Medulla oblongata (tissue), 1 donor: ENCODE measurements at regions not wholly inside any gene's neighbourhood (a gene's known extent, or its start where the extent isn't known, plus 50 kb on each side); places are given as distances from the start of the nearest gene placed in this dataset.
"Not testable (repeated sequence)": the region's sequence is repeated elsewhere in the genome, so short reads cannot be mapped to it uniquely, and the experiment has no call there.

Source experiments
- DNase-seq: peaks from one replicate; pipeline ENCODE4 v3.0.0-alpha.2; 2015; ENCODE audit errors: extremely low spot score

DNA sequence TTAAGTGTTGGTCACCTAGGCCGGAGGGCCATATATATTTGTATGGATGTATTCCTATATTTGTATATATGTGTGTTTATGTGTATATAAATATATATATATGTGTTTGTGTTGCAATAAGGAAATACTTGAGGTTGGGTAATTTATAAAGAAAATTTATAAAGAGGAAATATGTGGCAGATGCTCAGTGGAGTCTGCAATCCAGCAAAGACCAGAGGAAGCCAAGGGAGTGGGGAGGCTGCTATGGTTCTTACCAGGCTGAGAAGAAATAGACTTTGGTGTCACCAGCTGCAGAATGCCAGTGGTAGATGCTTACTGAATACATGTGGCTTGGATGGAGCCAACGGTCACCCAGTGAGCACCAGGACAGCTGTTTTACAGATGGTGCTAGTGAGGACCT, 97.4 kb upstream of the ELOVL5 start:
- no peak for DNase-seq

DNA sequence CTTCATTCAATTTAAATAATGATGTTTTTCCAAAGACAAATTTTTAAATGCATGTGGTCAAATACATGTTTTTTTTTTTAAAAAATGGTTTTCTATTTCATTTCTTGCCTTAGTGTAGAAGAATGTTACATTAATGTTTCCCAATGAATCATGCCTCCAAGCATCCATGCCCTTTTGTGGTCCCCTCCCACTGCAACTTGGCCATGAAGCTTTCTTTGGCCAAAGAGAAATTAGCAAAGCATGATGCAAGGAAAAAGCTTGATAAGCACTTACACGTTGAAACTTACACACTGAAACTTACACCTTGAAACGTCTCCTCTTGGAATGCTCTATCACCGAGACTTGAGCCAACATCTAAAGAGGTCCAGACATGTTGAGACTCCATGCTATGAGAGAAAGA, 93.0 kb upstream of the ELOVL5 start:
- DNase-seq: no peak

DNA sequence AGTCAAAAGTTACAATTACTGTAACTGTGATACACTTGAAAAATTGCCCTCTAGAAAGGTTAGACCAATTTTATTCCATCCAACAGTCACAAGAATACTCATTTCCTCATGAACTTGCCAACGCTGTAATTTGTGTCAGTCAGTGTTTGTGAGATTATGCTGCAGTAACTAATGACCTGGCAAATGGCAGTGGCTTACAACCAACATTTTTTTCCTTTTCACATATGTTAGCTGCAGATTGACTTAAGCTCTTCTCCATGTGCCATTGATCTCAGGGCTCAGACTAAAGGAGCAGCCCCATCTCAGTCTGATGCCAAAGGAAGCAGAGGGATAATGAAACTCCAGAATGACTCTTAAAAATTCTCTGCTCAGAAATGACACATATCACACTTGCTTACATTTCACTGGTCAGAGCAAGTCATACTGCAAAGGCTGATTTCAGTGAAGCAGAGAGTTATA, 92.3 kb upstream of the ELOVL5 start:
- DNase-seq: peak; percentile 18

DNA sequence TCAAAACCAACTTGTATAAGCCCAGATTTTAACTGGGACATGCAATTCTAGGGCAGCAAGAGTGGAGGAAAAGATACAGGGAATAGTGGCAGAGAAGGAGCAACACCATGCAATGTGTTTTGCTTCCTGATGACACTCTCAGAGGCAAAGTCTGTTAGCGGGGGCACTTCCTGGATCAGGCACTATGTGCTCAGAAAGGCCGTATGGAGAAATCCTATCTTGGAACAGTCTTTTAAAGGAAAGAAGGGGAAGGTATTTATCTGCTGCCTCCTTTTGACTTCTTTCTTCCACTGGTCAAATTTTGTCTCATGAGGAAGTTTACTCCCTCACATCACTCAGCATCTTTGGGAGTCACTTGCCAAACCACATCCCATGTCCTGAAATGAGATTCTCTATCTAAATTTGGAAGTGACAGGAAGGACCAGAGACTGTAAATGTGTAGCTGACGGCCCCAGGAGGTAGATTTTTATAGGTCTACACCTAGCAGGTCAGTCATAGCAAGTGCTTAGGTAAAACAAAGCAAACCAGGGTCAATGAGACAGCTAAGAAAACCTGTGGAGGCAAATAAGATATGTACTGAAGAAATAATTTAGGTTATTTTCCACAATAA, 91.7 kb upstream of the ELOVL5 start:
- peak; percentile 28 for DNase-seq

DNA sequence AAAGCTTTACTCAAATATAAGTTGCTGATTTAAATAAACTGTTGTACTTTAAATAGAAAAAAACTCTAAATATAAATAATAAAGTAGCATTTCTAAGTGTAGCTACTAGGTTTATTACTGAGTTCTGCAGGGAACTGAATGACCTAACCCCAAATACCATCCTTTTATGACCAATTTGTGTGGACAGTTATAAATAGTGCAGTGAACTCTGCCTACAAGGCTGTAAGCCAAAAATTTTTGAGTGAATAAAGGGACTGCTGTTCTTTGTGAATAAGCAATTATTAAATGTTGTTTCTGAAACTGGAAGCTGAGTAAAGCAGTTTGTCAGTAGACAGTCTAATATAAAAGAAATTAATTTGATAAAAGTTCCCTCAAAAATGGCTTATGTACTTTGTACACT, 90.8 kb upstream of the ELOVL5 start:
- peak; percentile 79 for DNase-seq

DNA sequence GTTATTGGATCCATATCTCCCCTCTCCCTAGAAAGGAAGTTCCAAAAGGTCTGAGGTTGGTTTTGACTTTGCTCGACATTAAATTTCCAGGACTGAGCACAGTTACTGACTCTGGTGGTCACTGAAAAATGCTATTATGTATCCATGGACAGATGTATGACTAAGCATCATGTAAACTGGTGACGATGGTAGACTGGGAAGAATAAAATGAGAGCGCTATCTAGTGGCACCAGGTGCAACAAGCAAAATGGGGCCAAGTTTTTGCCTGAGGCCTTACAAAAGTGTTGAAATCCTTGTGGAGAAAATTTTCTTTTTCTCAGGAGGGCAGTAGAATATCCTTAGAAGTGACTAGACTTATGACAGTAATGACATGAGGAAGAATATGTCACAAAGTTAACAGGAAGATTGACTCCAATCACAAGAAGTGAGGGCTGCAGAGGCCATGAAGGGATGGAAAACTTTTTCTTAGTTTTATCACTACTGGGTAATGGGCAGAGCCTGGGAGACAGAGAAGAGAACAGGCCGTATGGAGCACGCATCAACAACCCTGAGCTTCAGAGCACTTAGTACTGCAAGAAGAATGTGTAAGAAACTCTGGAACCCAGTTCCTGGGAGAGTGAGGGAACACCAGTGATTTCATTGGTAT, 88.9 kb upstream of the ELOVL5 start:
- peak; percentile 80 for DNase-seq

DNA sequence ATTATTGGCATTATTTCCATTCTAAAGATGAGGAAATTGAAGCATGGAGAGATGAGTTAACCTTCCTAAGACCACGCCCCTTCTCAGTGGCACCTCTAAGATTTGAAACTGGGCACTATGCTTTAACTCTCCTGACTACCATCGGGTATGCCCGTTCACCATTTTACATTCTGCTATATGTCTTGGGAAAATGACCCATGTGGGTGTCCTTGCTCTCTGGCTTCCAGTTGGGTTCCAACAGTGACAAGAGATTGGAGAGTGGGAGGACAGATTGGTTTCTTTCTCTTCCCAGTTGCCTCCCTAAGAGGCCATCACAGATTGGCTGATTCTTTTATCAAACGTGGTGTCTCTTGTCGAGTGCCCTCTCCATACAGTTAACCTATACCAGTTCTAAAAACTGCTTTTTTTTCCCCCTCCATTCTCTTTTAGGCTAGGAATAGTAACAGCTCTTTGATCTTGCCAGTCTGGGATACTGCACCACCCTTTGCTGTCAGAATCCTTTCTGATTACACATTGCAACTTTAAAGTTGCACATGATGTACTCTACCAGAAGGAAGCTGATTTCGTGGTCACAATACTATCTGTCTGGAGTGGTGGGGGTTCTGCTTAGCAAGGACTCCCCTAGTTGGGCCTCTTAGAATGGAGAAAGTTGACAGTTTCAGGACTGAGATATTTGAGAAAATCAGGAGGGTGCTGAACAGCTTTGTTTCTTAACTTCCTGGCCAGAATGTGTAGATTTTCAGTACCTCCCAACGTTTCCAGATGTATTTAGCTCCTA, 88.0 kb upstream of the ELOVL5 start:
- DNase-seq: no peak

DNA sequence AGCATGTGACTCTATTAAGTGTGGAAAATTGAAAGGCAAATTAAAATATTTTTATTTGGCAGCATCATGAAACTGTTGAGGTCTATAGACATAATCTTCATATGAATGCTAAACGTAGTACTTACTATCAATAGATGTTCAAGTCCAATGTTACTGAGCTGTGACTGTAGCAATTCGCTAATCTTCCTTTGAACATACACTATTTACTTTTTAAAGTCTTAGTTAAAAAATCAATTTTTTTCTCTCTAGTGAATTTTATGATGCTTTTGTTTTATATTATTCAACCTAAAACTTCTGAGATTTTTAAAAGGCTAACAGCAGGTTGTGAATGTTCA, 85.2 kb upstream of the ELOVL5 start:
- no peak for DNase-seq

DNA sequence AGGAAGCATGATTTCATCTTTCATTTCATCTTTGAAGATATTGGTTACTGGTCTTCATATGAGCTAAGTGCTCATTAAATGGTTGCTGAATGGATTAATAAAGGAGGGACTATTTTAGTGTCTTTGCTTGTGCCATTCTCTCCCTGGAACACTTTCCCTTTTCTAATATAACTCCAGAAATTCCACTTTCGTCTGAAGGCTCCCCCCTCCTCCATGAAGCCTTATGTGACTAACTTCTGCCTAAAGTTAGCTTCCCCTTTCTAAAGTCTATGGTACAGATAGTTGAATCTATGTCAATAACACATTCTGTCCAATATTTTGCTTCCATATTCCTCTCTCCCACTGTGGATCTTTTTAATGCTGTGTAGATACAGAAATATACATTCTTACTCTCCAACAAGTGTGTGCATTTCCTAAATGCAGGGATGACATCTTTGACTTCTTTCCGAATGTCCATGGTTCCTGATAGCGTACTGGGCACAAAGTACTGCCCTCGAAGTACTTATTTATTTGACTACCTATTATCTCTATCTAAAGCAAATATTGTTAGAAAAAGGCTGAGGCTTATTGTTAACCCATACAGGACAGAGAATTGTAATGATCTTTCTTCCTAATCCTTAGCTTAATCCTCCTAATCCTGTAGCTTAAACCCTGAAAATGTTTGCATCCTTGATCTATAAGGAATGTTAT, 84.7 kb upstream of the ELOVL5 start:
- no peak for DNase-seq

DNA sequence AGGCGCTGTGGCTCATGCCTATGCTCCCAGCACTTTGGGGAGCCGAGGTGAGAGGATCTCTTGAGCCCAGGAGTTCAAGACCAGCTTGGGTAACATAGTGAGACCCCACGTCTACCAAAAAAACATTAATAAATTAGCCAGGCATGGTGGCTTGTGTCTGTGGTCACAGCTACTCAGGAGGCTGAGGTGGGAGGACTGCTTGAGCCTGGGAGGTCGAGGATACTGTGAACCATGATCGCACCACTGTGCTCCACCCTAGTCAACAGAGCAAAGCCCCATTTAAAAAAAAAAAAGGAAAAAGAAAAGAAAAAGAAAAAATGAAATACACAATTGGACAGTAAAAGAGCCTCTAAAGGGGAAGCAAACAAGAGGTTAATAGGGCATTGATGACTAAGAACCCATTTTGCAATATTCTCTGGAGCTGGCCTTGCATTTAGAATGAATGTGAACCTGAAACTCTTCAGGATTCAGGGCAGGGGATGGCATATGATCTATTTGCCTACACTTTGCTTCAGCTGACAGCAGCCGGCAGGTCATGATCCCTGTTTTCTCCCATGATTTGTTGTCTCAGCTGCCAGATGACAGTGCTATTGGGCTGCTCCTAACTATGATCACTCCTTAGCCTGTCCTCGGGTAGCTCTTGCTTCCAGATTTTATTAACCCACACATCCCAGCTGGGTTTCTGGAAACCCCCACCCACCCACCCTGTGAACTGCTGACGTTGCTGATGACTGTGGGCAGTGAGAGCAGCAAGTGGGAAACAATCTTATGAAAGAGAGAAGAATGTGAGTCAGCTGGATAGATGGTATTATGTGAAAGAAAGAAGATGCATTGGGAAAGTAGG, 83.8 kb upstream of the ELOVL5 start:
- no peak for DNase-seq

DNA sequence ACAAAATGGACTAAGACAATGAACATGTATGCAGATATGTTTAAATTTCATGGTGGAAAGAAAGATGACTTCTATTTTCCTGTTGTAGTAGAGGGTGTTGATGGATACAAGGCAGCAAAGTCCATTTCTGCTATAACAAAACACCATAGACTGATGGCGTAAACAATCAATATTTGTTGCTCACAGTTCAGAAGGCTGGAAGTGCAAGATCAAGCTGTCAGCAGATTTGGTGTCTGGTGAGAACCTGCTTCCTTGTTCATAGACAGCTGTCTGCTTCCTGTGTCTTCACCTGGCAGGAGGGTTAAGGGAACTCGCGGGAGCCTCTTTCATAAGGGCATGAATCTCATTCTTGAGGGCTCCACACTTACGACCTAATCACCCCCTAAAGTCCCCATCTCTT, 83.0 kb upstream of the ELOVL5 start:
- no peak for DNase-seq

DNA sequence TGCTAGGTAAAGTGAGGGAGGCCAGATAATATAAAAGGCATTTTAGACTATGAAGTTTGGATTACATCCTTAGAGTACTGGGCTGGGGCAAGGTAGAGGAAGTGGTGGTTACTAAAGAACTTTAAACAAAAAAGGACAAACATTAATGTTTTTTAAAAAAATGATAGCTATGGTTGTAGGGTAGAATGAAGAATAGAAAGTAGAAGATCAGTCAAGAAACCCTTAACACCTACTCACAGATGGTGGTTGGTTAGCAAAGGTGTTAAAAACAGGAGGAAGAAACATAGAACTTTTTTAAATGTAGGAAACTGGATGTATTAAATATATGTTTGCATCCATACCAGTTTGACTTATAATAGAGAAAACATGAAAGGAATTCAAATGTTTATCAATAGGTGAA, 80.7 kb upstream of the ELOVL5 start:
- no peak for DNase-seq

DNA sequence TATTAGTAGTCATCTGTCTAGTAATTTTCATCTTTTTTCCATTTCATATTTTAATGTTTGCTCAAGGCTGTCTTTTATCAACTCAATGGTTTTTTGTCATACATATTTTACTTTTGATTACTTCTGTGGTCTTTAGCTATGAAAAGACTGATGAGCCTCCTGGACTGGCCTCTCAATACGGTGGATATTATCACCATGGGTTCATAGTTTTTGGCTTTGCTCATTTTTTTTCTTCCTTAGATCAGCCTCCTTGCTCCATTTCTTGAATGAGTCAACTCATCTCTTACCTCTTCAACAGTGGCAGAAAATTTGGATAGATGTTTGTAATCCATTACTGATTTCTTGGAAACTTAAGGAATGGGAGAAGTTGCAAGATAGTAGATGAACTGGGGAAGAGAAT, 80.1 kb upstream of the ELOVL5 start:
- DNase-seq: no peak

DNA sequence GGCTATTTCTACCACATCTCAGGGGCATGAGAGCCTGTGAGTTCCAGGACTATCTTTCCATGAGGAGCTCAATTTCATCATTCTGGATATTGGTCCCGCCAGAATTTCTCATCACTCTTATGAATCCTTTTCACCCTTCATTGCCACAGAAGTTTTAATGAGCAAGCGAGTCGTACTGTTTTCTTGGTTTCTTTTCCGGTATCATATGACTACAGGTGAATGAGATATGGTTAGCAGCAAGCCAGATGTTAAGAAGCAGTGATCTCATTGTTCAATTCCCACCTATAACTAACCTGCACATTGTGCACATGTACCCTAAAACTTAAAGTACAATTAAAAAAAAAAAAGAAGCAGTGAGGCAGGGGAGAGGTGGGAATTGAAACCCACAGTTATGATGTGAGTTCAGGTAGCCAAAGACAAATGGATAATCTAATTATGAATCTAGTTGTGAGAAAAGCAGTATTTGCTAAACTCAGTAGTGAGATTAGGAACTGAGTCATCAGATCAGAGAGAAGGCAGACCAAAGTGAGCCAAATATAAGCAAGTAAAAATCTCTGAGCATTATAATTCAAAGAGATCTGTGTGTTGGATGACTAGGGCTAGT, 78.0 kb upstream of the ELOVL5 start:
- DNase-seq: no peak

DNA sequence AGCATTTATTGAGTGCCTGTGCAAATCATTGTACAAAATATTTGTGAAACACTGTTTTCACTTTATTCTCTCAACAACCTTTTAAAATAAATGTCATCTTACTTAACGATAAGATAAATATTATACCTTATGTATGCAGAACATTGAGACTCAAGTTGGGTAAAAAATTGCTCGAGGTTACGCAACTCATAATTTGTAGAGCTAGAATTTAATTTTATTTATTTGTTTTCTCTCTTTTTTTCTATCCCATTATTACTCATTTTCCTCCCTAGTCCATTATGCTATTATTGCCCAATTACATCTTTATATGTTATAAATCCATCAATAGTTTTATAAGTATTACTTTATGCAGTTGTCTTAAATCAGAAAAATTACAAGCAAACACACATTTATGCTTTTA, 77.4 kb upstream of the ELOVL5 start:
- DNase-seq: no peak

DNA sequence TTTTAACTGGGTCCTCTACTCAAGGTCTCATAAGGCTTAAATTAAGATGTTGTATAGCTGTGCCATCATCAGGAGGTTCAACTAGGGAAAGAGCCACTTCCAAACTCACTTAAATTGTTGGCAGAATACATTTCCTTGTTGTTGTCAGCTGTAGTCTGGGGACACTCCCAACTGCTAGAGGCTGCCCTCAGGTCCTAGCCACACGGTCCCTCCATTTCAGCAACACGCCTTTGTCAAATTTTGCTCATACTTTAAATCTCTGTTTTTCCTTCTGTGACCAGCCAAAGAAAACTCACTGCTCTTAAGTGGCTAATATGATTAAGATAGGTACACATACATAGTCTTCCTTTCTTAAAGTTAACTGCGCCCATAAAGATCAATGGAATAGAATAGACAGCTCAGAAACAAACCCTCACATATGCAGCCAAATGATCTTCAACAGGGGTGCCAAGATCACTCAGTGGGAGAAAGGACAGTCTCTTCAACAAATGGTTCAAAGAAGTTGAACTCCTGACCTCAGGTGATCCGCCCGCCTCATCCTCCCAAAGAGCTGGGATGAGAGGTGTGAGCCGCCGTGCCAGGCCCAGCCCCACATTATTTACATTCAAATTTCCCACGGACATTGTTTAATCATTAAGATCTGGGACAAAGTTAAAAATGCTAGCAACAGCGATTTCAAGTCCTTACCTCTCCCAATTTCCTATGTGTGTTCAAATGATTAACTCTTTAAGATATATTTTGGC, 76.4 kb upstream of the ELOVL5 start:
- DNase-seq: no peak

DNA sequence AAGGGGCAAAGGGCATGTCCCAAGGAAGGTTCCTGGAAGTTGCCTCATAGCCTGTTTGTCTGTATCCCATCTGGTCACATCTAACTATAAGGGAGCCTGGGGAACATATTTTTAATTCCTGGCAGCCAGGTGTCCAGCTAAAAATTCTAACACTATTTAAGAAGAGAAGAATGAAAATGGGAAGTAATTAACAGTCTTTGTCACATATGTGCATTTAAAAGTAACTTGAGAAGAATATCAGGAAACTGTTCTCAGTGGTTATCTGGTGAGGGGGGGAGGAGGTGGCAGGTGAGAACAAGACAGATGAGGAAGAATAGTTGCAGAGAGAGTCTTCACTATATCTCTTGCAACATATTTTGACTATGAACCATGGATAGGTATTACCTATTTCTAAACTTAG, 75.5 kb upstream of the ELOVL5 start:
- no peak for DNase-seq

DNA sequence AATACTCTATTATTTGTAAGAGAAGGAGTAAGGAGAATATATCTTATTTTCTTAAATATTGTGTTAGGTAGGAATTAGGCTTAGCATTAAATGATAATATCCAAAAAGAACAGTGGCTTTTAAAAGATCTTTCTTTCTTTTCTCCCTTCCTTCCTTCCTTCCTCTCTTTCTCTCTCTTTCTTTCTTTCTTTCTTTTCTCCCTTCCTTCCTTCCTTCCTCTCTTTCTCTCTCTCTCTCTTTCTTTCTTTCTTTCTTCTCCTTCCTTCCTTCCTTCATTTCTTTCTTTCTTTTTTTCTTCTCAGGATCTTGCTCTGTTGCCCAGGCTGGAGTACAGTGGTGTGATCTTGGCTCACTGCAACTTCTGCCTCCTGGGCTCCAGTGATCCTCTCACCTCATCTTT, 74.8 kb upstream of the ELOVL5 start:
- DNase-seq: not testable (repeated sequence)

DNA sequence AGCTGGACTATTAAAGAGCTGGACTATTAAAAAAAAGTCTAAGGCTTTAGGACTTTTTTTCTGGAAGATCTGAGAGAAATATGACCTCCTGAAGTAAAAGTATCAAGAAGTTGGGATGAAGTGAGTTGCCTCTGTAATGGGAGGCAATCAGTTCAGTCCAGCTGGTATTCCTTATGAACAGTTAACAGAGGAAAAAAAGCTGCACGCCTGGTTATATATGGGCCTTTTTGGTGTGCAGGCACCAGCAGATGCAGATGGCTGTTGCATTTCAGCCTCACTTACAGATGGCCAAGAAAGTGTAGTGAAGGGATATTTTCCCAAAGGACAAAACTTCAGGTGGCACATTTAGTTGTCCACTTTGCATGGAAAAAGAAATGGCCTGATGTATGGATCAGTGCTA, 70.3 kb upstream of the ELOVL5 start:
- DNase-seq: no peak

DNA sequence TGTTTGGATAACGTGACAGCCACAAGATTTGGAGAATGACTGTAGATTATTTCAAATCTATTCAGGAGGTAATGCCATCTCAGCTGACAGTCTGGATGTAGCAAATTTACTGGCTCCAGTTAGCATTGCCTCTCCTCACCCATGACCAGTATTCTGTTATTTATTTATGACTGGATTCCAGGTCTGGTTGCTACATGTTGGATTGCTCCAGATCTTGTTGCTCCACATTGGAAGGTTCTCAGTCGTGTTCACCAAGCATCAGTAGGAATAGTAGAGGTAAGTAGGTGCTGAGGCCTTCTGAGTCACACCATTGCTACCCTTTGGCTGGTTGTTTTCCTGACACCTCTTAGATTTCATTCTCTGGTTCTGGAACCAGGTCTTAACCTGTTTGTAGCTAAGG, 69.5 kb upstream of the ELOVL5 start:
- DNase-seq: no peak

DNA sequence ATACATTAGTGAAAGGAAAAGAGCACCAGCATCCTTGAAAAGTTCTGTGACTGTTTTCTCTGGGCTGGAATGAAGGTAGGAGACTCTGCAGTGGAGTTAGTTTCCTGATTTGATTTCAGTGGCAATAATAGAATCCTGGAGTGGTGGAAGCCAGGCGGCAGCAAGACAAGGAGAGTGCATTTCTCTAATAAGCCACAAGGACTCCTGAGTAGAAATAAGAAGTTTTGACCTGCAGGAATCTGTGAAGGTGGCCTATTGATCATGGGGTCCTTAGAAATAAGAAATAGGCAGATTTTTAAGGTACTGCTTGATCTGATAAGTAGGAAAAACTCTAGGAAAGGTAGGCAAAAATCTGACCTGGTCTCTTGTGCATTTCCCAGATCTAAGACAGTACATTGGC, 68.4 kb upstream of the ELOVL5 start:
- DNase-seq: no peak
